NCI-H1436 (cell line): ENCODE measurements at regions not wholly inside any gene's neighbourhood (a gene's known extent, or its start where the extent isn't known, plus 50 kb on each side); places are given as distances from the start of the nearest gene placed in this dataset.
A peak's percentile ranks its signal among the peaks of the same experiment; 100 is the strongest.
"Not testable (repeated sequence)": the region's sequence is repeated elsewhere in the genome, so short reads cannot be mapped to it uniquely, and the experiment has no call there.

ENCODE experiments used
- DNase-seq: peaks from one replicate; lab custom pipeline; 2025; lab: John Stamatoyannopoulos, UW

DNA sequence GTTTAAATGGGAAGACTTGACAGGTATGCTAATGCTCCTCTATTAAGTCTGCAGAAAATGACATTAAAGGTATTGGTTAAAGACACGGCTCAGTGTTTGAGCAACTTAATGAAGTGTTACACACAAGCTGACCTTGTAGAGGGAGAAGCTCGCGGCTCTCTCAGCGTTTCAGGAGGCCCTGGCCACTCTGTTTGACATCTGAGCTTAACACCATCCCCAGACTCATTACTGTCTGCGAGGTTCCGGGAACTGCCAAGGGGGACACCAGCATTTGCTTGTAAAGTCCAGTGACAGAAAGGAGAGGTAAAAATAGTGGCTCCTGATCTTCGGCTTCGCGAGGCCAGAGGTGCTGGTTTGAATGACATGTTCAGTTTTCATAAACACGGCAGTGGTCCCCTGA lies 540.7 kb upstream of the CADM1 start:
- no peak for DNase-seq

- DNase-seq, result no peak
These were observed 540.3 kb upstream of the CADM1 start for GRCh38 chr11:116044520-116044919.

GRCh38 chr11:116043857-116044256 lies 539.6 kb upstream of the CADM1 start:
- DNase-seq, result no peak

- DNase-seq, result not testable (repeated sequence)
These were observed 538.8 kb upstream of the CADM1 start for GRCh38 chr11:116043059-116043458.

DNA sequence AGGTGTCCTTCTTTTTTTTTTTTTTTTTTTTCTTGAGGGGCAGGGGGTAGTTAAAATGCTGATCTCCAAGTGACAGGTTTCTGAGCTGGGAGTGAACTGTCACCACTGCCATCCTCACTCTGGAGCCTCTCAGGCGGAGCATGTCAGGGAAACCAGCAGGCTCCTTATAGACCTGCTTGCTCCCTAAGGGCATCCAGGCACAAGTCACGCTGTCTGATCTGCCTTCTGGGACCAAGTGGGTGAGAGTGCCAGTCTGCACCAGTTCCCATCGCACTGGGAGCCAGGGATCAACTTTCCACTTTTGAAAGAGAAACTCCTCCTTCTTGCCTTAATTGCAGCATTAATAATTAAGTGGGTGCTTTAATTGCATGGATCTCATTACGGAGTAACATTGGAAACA lies 537.9 kb upstream of the CADM1 start:
- no peak for DNase-seq

GRCh38 chr11:116037861-116038260 lies 533.6 kb upstream of the CADM1 start:
- no peak for DNase-seq

- DNase-seq, result peak; percentile 93
These were observed 531.8 kb upstream of the CADM1 start for GRCh38 chr11:116035977-116036376.

- DNase-seq, result peak; percentile 94
These were observed 529.8 kb upstream of the CADM1 start for GRCh38 chr11:116033931-116034553.

GRCh38 chr11:116030697-116031331 lies 526.6 kb upstream of the CADM1 start:
- DNase-seq, result no peak

DNA sequence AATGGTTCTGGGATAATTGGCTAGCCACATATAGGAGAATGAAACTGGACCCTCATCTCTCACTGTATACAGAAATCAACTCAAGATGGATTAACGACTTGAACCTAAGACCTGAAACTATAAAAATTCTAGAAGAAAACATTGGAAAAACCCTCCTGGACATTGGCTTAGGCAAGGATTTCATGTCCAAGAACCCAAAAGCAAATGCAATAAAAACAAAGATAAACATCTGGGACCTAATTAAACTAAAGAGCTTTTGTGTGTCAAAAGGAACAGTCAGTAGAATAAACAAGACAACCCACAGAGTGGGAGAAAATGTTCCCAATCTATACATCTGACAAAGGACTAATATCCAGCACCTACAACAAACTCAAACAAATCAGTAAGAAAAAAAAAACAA lies 524.3 kb upstream of the CADM1 start:
- not testable (repeated sequence) for DNase-seq

DNA sequence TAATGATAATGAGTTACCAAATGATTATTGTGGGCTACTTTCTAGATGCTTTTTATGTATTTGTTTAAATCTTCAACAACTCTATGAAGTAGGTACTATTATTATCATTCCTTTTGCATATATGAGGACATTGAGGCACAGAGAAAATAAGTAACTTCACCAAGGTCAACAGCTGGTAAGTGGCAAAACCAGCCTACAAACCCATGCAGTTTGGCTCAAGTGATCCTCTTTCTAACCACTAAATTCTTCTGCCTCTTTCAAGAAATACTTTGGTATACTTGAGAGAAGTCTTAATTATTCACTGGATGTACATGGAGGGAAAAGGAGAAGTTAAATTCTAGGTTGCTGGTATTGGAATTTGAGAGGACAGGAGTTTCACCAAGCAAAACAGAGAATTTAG lies 495.2 kb upstream of the CADM1 start:
- DNase-seq, result no peak

- DNase-seq, result no peak
These were observed 492.6 kb upstream of the CADM1 start for GRCh38 chr11:115996808-115997188.

DNA sequence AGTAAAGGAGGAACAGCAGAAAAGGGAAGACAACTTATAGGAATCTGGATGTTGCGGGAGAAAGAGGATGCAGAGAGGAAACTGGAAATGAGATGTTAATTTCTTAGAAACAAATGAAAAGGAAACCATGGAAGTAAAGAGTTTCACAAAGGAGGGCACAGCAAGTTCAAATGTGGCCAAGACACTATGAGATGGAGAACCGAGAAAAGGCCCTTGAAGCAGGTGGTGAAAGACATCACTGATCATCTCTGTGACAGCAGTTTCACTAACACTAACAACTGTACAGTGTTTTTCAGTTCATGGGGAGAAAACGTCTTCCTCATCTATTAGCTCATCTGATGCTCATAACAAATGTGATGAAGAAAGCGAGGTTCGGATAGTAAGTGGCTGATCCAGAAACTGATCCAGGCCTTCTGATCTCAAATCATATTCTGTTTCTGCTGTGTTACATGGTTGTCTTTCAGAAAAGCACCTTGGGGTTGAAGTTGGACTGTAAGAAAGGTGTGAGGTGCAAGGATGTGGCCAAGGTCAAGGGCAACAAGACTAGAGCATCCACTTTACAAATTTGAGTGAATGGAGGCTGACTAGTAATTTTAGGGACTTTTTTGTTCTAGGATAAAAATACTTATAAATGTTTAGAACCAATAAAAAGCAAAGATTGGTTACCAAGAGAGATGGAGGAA lies 492.1 kb upstream of the CADM1 start:
- DNase-seq, result no peak

DNA sequence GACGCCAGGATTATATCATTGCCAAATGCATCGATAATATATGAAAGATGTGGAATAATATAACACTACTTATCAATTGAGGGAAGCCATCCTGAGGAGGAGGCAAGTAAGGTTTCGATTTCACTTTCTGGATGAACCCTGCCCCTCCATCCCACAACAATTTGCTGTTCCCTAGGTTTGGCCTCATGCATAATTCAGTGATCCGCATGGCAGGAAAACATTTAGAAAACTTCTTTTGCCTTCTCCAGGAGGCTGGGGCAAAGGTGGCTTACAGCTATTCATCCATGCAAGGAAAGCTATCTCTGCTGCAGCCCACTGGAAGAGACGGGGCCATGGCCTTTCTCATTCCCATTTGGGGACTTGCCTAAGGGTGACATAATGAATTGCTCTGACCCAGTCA lies 489.4 kb upstream of the CADM1 start:
- DNase-seq, result no peak

DNA sequence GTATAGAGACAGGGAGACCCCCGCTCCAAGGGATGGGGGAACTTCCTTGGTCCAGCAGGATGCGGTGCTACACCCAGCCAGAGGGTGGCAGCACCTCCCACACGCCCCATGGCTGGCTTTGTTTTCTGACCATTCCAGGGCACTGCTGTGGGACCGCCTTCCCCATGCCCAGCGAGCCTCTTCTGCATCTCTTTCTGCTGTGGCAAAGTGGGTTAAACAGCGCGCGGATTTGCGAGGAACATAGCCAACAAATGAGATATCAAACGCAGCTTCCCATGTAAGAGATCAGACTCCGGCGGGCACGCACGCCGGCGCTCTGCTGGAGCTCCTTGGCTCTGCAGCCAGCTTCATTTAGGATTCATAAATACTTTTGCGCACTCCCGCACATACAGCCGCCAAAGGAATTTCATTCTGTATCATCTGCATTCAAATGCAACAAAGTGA lies 485.8 kb upstream of the CADM1 start:
- no peak for DNase-seq

GRCh38 chr11:115985896-115986295 lies 481.7 kb upstream of the CADM1 start:
- DNase-seq, result no peak

GRCh38 chr11:115984228-115984627 lies 480.0 kb upstream of the CADM1 start:
- no peak for DNase-seq

GRCh38 chr11:115982666-115983065 lies 478.5 kb upstream of the CADM1 start:
- no peak for DNase-seq

DNA sequence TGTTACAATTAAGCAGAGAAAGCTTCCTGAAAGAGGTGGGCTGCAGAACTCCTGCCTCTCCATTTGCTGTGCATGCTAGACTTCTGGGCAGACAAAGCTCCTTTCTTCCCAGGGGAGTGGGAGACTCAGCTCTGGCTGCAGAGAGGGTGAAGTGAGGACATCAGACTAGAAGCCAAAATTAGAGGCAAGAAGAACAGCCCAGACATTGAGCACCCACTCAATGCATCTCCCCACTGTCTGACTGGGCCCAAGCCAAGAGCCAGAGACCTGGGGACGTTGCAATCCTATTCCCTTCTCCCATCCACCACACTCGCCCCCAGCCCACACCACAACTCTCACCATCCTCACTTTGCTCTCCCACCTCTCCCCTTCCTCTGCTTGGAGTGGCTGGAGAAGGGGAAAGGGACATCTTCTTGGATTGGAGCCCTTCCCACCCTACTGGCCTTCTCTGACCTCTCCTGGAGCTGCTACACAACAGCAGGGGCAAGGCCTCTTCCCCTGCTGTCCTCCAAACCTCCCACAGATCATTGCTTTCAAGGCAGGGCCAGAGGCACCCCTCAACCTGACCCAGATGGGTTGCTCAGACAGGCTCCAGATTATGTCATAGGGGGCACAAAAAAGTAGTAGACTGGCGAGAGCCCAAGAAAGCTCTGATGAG lies 477.7 kb upstream of the CADM1 start:
- no peak for DNase-seq

- DNase-seq, result no peak
These were observed 476.9 kb upstream of the CADM1 start for GRCh38 chr11:115981104-115981481.

GRCh38 chr11:115980337-115981103 lies 476.3 kb upstream of the CADM1 start:
- no peak for DNase-seq

GRCh38 chr11:115974703-115975102 lies 470.5 kb upstream of the CADM1 start:
- DNase-seq, result no peak
